ENCODE measurements at regions not wholly inside any gene's neighbourhood (a gene's known extent, or its start where the extent isn't known, plus 50 kb on each side); places are given as distances from the start of the nearest gene placed in this dataset.

DNA sequence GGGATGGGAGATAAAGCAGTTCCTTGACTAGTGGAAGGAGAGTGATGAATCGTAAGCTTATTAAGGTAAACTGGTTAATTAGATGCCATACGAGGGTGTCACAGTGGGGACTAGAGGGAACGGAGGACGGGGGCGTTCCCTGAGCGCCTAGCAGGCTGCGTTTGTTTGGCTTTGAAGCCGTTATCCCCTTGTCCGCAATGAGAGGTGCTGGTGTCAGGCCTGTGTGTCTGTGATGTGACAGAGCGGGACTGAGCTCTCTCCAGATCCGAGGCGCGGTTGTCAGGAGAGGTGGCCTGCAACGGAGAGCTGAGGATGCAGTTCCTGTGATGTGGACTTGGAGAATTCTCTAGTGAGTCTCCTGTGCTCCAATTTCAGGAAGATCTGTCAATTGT is 60.0 kb upstream of the PRPS1L1 start:
- TF ChIP-seq, protein P1, sequence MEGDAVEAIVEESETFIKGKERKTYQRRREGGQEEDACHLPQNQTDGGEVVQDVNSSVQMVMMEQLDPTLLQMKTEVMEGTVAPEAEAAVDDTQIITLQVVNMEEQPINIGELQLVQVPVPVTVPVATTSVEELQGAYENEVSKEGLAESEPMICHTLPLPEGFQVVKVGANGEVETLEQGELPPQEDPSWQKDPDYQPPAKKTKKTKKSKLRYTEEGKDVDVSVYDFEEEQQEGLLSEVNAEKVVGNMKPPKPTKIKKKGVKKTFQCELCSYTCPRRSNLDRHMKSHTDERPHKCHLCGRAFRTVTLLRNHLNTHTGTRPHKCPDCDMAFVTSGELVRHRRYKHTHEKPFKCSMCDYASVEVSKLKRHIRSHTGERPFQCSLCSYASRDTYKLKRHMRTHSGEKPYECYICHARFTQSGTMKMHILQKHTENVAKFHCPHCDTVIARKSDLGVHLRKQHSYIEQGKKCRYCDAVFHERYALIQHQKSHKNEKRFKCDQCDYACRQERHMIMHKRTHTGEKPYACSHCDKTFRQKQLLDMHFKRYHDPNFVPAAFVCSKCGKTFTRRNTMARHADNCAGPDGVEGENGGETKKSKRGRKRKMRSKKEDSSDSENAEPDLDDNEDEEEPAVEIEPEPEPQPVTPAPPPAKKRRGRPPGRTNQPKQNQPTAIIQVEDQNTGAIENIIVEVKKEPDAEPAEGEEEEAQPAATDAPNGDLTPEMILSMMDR (IDR thresholded peaks at IDR 0.05) = no peak
- TF ChIP-seq POLR2A (IDR thresholded peaks at IDR 0.05) = no peak
